ENCODE measurements at regions not wholly inside any gene's neighbourhood (a gene's known extent, or its start where the extent isn't known, plus 50 kb on each side); places are given as distances from the start of the nearest gene placed in this dataset.

DNA sequence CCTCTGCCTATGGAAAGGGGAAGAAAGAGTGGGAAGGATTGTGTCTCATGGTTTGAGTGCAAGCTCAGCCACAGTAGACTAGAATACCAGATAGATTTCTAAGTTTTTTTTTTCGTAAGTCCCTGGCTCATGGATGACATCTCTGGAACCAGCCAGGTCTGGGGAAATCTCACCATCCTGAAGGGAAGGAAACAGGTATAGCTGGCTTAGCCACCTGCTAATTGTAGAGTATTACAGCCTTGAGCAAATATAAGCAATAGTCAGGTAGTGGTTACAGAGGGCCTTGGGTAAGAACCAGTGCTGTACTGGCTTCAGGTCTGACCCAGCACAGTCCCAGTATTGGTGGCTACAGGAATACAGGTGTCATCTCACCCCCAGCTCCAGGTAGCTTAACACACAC is 500.9 kb upstream of the PRMT6 start:
- H3K36me3 Mint-ChIP-seq (ENCODE audit: insufficient read depth, unreplicated experiment) = no peaks in the 10 kb centered on the region
- BruUV-seq (replicated peaks) = no TSS peak
- H3K27me3 Mint-ChIP-seq (ENCODE audit: insufficient read depth, unreplicated experiment) = no peaks in the 10 kb centered on the region
- H3K9me3 Mint-ChIP-seq (ENCODE audit: unreplicated experiment) = peaks cover 15% of the 10 kb centered on the region
- no peak overlapping the region for H3K27ac Mint-ChIP-seq (ENCODE audit: low read depth, unreplicated experiment)
- H3K4me1 Mint-ChIP-seq (ENCODE audit: insufficient read depth, unreplicated experiment) = no peaks in the 10 kb centered on the region
- DNase-seq (ENCODE audit: unreplicated experiment) = no peak
- intact Hi-C loops (cut with micrococcal nuclease) = no loop called here
- no peak for TF ChIP-seq CTCF (IDR thresholded peaks at IDR 0.05; ENCODE audit: unreplicated experiment)
- no peak overlapping the region for H3K4me3 Mint-ChIP-seq (ENCODE audit: unreplicated experiment)
- CTCF ChIA-PET = no interaction called here
- POLR2A ChIA-PET = no interaction called here

GRCh38 chr1:106564192-106564591 is 492.3 kb upstream of the PRMT6 start:
- no peaks in the 10 kb centered on the region for H3K9me3 Mint-ChIP-seq (ENCODE audit: unreplicated experiment)
- H3K4me1 Mint-ChIP-seq (ENCODE audit: insufficient read depth, unreplicated experiment) = peaks cover 6% of the 10 kb centered on the region
- POLR2A ChIA-PET = no interaction called here
- no peaks in the 10 kb centered on the region for H3K36me3 Mint-ChIP-seq (ENCODE audit: insufficient read depth, unreplicated experiment)
- H3K27me3 Mint-ChIP-seq (ENCODE audit: insufficient read depth, unreplicated experiment) = no peaks in the 10 kb centered on the region
- H3K4me3 Mint-ChIP-seq (ENCODE audit: unreplicated experiment) = no peak overlapping the region
- H3K27ac Mint-ChIP-seq (ENCODE audit: low read depth, unreplicated experiment) = no peak overlapping the region
- intact Hi-C loops (cut with micrococcal nuclease) = no loop called here
- no peak for TF ChIP-seq CTCF (IDR thresholded peaks at IDR 0.05; ENCODE audit: unreplicated experiment)
- CTCF ChIA-PET = no interaction called here
- no TSS peak for BruUV-seq (replicated peaks)
- DNase-seq (ENCODE audit: unreplicated experiment) = no peak

DNA sequence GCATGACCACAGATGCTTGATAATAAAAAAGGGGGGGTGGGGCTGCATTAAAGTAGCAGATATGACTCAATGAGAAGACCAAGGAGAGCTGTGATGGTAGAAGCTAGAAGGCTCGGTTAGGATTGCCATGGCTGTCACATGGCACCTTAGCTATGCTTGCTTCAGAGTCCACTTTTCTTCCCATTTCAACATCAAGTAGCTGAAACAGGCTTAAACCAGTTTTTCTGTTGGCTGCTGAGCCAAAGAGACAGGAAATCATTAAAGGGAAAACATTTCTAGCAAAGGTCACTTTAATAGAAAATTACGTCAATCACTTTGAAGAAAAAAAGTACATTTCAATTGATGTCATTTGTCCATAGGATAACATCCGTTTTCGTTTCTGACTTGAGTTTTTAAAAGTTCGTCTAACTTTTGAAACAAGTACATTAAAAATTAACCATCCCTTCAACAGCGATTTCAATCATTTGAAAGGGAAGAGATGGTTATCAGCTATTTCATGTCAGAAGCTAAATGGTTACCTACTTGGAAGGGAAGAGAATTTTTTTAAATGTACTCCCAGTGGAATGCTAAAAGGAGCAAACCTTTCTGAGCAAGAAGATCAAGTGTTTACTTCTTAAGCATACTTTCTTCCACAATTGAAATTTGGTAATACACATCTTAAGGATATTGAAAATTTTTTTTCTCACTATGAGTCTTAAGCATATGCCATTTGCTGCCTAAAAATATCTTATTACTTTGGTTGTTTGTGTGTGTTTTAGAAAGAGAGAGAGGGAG is 488.1 kb upstream of the PRMT6 start:
- H3K27ac Mint-ChIP-seq (ENCODE audit: low read depth, unreplicated experiment) = no peak overlapping the region
- H3K4me1 Mint-ChIP-seq (ENCODE audit: insufficient read depth, unreplicated experiment) = peaks cover 6% of the 10 kb centered on the region
- no TSS peak for BruUV-seq (replicated peaks)
- TF ChIP-seq CTCF (IDR thresholded peaks at IDR 0.05; ENCODE audit: unreplicated experiment) = no peak
- CTCF ChIA-PET = no interaction called here
- POLR2A ChIA-PET = no interaction called here
- H3K4me3 Mint-ChIP-seq (ENCODE audit: unreplicated experiment) = no peak overlapping the region
- H3K36me3 Mint-ChIP-seq (ENCODE audit: insufficient read depth, unreplicated experiment) = no peaks in the 10 kb centered on the region
- intact Hi-C loops (cut with micrococcal nuclease) = no loop called here
- no peaks in the 10 kb centered on the region for H3K27me3 Mint-ChIP-seq (ENCODE audit: insufficient read depth, unreplicated experiment)
- DNase-seq (ENCODE audit: unreplicated experiment) = no peak
- H3K9me3 Mint-ChIP-seq (ENCODE audit: unreplicated experiment) = no peaks in the 10 kb centered on the region

GRCh38 chr1:106571109-106571508 is 485.4 kb upstream of the PRMT6 start:
- no peaks in the 10 kb centered on the region for H3K27me3 Mint-ChIP-seq (ENCODE audit: insufficient read depth, unreplicated experiment)
- POLR2A ChIA-PET = interaction anchor here (1.0 kb wide), 1 partner anchor 9 kb away, joined by 3 read pairs; no protein-coding TSS in a partner anchor

More at GRCh38 chr1:106571109-106571508, 485.4 kb upstream of the PRMT6 start:
- intact Hi-C loops (cut with micrococcal nuclease) = no loop called here
- CTCF ChIA-PET = interaction anchor here (0.7 to 1.0 kb wide), 2 partner anchors 10 to 49 kb away, joined by 3 to 4 read pairs; no protein-coding TSS in a partner anchor
- no peak for DNase-seq (ENCODE audit: unreplicated experiment)
- no peaks in the 10 kb centered on the region for H3K36me3 Mint-ChIP-seq (ENCODE audit: insufficient read depth, unreplicated experiment)
- no TSS peak for BruUV-seq (replicated peaks)
- H3K4me1 Mint-ChIP-seq (ENCODE audit: insufficient read depth, unreplicated experiment) = peaks cover 6% of the 10 kb centered on the region
- H3K4me3 Mint-ChIP-seq (ENCODE audit: unreplicated experiment) = no peak overlapping the region
- no peak for TF ChIP-seq CTCF (IDR thresholded peaks at IDR 0.05; ENCODE audit: unreplicated experiment)
- no peak overlapping the region for H3K27ac Mint-ChIP-seq (ENCODE audit: low read depth, unreplicated experiment)
- no peaks in the 10 kb centered on the region for H3K9me3 Mint-ChIP-seq (ENCODE audit: unreplicated experiment)

Measured in MCF 10A (cell line).